Nephron progenitor cell (in vitro differentiated cells): ENCODE measurements at regions not wholly inside any gene's neighbourhood (a gene's known extent, or its start where the extent isn't known, plus 50 kb on each side); places are given as distances from the start of the nearest gene placed in this dataset.
A peak's percentile ranks its signal among the peaks of the same experiment; 100 is the strongest.
"Not testable (repeated sequence)": the region's sequence is repeated elsewhere in the genome, so short reads cannot be mapped to it uniquely, and the experiment has no call there.

Source experiments
- DNase-seq: peaks from one replicate; pipeline ENCODE4 v3.0.0; 2021
- H3K27ac Mint-ChIP-seq: 2 replicates; pipeline ENCODE4 v1.8.0; 2021; ENCODE audit warnings: mild to moderate bottlenecking, moderate library complexity, mixed read lengths
- H3K27me3 Mint-ChIP-seq: 2 replicates; pipeline ENCODE4 v1.8.0; 2021; ENCODE audit warnings: mild to moderate bottlenecking, low read depth, mixed read lengths; ENCODE audit not compliant: poor library complexity
- H3K36me3 Mint-ChIP-seq: 2 replicates; pipeline ENCODE4 v1.8.0; 2021; ENCODE audit warnings: low read depth, mixed read lengths
- H3K4me1 Mint-ChIP-seq: 2 replicates; pipeline ENCODE4 v1.8.0; 2021; ENCODE audit warnings: mixed read lengths
- H3K4me3 Mint-ChIP-seq: 2 replicates; pipeline ENCODE4 v1.8.0; 2021; ENCODE audit warnings: mild to moderate bottlenecking, moderate library complexity, mixed read lengths
- H3K9me3 Mint-ChIP-seq: 2 replicates; pipeline ENCODE4 v1.8.0; 2021; ENCODE audit warnings: mild to moderate bottlenecking, moderate library complexity, mixed read lengths
- CTCF ChIP-seq: fragments of 200-600 bp; sonication (generic); IDR thresholded peaks from 2 replicates; pipeline ENCODE4 v1.5.0; 2021; ENCODE audit warnings: antibody characterized with exemption

GRCh38 chrX:87105131-87105530, 412.5 kb upstream of the KLHL4 start:
- no peaks in the 10 kb centered on the region for H3K9me3 Mint-ChIP-seq
- no peak overlapping the region for H3K4me3 Mint-ChIP-seq
- no peak for DNase-seq
- TF ChIP-seq CTCF, result no peak
- no peaks in the 10 kb centered on the region for H3K36me3 Mint-ChIP-seq
- H3K27me3 Mint-ChIP-seq, result no peaks in the 10 kb centered on the region
- no peaks in the 10 kb centered on the region for H3K4me1 Mint-ChIP-seq
- H3K27ac Mint-ChIP-seq, result no peak overlapping the region

- Mint-ChIP-seq H3K36me3 (no peaks in the 10 kb centered on the region), H3K27ac (no peak overlapping the region), H3K4me3 (no peak overlapping the region), H3K27me3 (peaks cover 3% of the 10 kb centered on the region), H3K9me3 (peaks cover 39% of the 10 kb centered on the region), H3K4me1 (no peaks in the 10 kb centered on the region)
- no peak for TF ChIP-seq CTCF
- DNase-seq, result no peak
These were observed 407.5 kb upstream of the KLHL4 start for GRCh38 chrX:87110142-87110541.

- Mint-ChIP-seq H3K4me1 (no peaks in the 10 kb centered on the region), H3K9me3 (no peaks in the 10 kb centered on the region), H3K27me3 (no peaks in the 10 kb centered on the region), H3K27ac (peak overlapping the region; percentile 66), H3K36me3 (no peaks in the 10 kb centered on the region), H3K4me3 (no peak overlapping the region)
- no peak for TF ChIP-seq CTCF
- DNase-seq, result no peak
These were observed 376.7 kb upstream of the KLHL4 start for GRCh38 chrX:87140800-87141483.

- no peak overlapping the region for H3K27ac Mint-ChIP-seq
- no peaks in the 10 kb centered on the region for H3K4me1 Mint-ChIP-seq
- no peak for TF ChIP-seq CTCF
These were observed 357.1 kb upstream of the KLHL4 start for GRCh38 chrX:87160435-87161010.

GRCh38 chrX:87167841-87168240, 349.8 kb upstream of the KLHL4 start:
- H3K4me3 Mint-ChIP-seq, result no peak overlapping the region
- TF ChIP-seq CTCF, result no peak
- H3K9me3 Mint-ChIP-seq, result no peaks in the 10 kb centered on the region

More at GRCh38 chrX:87160435-87161010, 357.1 kb upstream of the KLHL4 start:
- H3K36me3 Mint-ChIP-seq, result no peaks in the 10 kb centered on the region
- H3K9me3 Mint-ChIP-seq, result no peaks in the 10 kb centered on the region
- H3K4me3 Mint-ChIP-seq, result no peak overlapping the region
- no peak for DNase-seq
- H3K27me3 Mint-ChIP-seq, result no peaks in the 10 kb centered on the region

GRCh38 chrX:87178009-87178408, 339.6 kb upstream of the KLHL4 start:
- H3K4me1 Mint-ChIP-seq, H3K36me3 Mint-ChIP-seq, H3K9me3 Mint-ChIP-seq, H3K27ac Mint-ChIP-seq, DNase-seq, H3K4me3 Mint-ChIP-seq, H3K27me3 Mint-ChIP-seq: not testable (repeated sequence)

More at GRCh38 chrX:87167841-87168240, 349.8 kb upstream of the KLHL4 start:
- H3K4me1 Mint-ChIP-seq, result no peaks in the 10 kb centered on the region
- DNase-seq, result no peak
- no peaks in the 10 kb centered on the region for H3K36me3 Mint-ChIP-seq
- H3K27ac Mint-ChIP-seq, result no peak overlapping the region
- H3K27me3 Mint-ChIP-seq, result peaks cover 3% of the 10 kb centered on the region
